GM21737 (cell line): ENCODE measurements at regions not wholly inside any gene's neighbourhood (a gene's known extent, or its start where the extent isn't known, plus 50 kb on each side); places are given as distances from the start of the nearest gene placed in this dataset.

Source experiments
- ATAC-seq: cut with Tn5 transposase; IDR thresholded peaks from one replicate; pipeline ENCODE4 v1.9.1; 2021; ENCODE audit warnings: mild to moderate bottlenecking, moderate library complexity; ENCODE audit not compliant: unreplicated experiment

DNA sequence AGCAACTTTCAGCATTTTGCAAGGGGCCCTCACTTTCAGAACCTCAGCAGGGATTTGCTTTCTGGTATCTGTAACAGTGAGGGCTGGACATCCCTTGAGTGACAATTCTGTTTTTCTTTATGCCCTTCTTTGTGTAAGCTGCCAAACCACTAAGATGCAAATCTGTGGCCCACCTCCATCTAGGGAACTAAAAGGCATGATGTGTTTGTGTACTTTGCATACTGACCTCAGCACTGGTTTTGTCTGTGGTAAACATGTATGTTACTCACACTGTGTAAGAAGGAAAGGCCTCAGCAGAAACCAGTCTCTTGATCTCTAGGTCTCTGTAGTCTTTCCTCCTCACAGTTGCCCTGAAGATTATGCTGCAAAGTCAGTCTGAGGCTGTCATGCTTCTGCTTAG lies 396.6 kb upstream of the DYNLRB2 start:
- ATAC-seq, result peak; percentile 98

- ATAC-seq, result no peak
Measured at GRCh38 chr16:80142940-80143339, 397.9 kb upstream of the DYNLRB2 start.

GRCh38 chr16:80142281-80142680 lies 398.5 kb upstream of the DYNLRB2 start:
- no peak for ATAC-seq

DNA sequence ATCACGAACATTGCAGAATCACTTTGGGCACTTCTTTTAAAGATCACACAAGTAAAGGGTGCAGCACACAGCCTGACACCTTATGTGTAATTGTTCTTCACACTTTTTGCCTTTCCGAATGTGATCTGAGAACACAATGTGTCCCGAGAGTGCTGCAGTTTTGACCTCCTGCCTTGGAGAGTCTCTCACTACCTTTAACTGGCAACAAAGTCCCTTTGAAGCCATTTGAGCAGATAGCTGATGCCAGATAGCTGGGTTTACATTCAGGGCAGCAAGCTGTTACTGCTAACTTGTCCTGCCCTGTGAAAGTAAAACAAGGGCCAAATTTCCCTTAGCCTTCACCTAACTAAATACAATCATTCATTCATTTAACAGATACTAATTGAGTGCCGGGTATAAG lies 411.0 kb upstream of the DYNLRB2 start:
- ATAC-seq, result no peak

GRCh38 chr16:80125677-80126076 lies 415.1 kb upstream of the DYNLRB2 start:
- ATAC-seq, result no peak

GRCh38 chr16:80123189-80123588 lies 417.6 kb upstream of the DYNLRB2 start:
- no peak for ATAC-seq

DNA sequence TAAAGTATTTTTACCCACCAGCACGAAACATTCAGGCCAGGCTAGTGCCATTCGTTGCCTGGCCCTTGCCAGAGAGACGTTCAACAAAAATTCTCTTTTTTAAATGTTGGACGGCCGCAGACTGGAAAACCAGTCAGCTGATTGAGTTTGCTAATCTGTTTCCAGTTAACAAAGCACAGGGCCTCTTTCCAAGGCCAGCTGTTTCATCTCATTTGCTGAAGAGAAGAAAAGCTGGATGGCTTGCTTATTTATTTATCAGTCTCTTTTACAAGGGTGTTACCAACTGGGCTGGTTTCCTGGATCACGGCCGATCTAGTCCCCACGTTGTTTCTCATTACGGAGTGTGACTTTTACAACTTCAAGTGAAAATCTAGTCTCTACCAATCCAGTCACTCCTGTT lies 418.7 kb upstream of the DYNLRB2 start:
- no peak for ATAC-seq

DNA sequence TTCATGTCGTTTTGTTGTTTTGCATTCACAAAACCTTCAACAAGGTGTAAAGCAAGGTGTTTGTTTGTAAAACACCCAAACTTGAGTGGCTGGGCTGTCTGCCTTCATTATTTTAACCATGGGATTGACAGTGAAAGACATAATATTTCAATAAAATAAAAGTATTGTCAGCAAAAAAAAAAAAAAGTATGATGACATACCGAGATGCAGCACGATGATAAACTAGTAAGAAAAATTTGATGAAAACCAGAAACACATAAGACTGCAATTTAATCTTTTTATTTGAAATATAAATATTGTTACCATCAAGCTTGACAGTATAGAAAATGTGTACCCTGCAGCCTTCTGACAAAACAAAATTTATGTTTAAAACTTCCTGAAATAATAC lies 419.3 kb upstream of the DYNLRB2 start:
- ATAC-seq, result no peak

GRCh38 chr16:80120899-80121521 lies 419.8 kb upstream of the DYNLRB2 start:
- ATAC-seq, result no peak

GRCh38 chr16:80117556-80118130 lies 423.1 kb upstream of the DYNLRB2 start:
- no peak for ATAC-seq

- ATAC-seq, result no peak
Measured at GRCh38 chr16:80116711-80117110, 424.1 kb upstream of the DYNLRB2 start.

GRCh38 chr16:80114699-80115098 lies 426.1 kb upstream of the DYNLRB2 start:
- peak; percentile 64 for ATAC-seq

- ATAC-seq, result no peak
Measured at GRCh38 chr16:80113873-80114574, 426.8 kb upstream of the DYNLRB2 start.

DNA sequence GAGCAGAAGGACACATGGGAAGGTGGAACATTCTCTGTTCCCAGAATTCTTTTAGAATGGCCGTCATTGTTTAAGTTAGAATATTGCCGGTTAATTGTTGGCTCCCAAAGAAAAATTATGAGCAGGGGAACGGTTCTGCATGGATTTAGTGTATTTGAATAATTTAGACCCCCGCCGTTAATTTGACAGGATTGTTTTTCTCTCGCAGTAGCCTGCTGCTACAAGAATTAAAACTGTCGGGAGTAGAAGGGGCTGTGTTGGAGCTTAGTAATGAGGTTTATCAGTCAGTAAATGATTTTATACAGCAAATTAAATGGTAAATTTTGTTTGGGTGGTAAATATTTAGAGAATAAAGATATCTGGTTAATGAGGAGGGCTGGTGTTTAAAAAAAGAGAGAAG lies 431.2 kb upstream of the DYNLRB2 start:
- ATAC-seq, result no peak

DNA sequence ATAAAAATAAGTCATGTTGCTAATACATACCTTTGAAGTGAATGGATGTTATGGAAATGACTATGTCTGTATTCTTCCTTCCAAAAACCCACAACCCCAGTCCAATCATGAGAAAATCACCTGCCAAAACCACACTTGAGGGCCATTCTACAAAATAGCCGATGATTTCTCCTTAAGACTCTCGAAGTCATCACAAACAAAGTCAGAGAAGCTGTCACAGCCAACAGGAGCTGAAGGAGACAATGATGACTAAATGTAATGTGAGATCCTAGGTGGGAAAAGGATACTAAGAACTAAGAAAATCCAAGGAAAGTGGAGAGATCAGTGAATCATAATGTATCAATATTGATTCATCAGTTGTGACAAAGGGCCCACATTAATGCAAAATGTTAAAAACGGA lies 432.9 kb upstream of the DYNLRB2 start:
- no peak for ATAC-seq

DNA sequence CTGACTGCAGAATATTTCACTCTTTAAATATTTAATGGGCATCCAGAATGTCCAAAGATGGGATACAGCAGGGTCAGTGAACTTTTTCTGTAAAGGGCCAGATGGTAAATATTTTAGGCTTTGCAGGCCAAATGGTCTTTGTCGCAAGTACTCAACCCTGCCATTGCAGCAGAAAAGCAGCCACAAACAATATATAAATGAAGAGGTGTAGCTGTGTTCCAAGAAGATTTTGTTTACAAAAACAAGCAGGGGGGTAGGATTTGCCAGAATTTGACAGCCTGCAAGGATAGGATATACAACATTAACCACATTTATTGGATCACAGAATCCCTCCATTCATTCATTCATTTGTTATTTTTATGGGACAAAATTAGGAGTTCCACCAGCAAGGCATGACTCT lies 435.0 kb upstream of the DYNLRB2 start:
- ATAC-seq, result no peak

DNA sequence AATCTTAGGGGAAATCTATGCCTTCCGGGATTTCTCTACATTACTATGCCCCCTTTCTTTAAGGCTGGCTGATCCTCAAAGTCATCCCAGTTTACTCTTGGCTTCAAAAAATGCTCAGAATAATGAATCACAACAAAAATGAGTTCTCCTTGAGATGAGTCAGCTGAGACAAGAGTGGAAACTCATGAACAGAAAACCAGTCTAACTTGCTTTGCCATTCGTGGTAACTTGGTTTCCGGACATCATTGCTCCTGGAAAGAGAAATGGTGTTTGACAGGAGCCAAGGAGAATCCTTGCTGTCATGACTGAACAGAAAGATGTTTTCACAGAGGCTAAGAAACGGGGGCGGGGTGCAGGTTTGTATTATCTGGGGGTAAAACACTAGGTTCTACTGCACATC lies 435.6 kb upstream of the DYNLRB2 start:
- ATAC-seq, result no peak

DNA sequence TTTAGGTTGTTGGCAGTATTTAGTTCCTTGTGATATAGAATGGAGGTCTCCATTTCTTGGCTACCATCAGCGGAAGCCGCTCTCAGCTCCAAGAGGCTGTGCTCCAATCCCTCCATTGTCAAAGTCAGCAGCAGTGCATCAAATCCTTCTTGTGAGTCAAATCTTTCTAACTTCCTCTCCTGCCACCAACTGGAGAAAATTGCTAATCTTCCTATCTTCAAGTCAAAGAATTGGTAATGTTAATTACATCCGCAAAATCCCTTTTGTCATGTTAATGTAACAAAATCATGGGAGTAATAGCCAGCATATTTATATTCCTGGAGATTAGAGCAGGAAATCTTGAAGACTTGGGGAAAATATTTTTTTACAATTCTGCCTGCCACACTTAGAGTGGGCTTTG lies 436.4 kb upstream of the DYNLRB2 start:
- no peak for ATAC-seq

GRCh38 chr16:80103463-80103862 lies 437.3 kb upstream of the DYNLRB2 start:
- ATAC-seq, result no peak

DNA sequence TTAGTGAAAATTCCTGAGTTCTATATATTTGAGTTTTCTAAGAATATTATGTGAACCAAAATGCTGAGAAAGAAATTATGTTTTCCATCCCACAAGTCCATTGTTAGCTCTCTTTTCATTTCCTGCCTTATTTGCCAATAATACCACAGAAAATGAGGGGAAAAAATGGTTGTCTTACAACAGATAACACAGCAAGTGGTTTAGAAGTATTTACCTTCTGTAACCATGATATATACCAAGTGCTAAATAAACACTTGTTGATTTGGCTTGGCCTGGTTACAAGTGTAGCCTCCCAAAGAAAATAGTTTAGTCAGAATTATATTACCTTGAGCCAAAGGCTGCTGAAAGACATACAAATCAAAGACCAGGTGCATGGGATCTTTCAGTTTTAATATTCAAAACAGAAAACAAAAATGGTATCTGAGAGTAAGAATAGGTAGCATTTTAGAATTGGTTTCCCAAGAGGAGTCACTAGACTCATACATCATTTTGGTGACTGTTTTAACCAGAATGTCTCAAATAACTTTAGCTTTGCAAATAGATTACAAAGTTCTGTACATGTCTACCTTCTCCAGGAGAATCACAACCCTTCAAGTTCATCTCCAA lies 439.8 kb upstream of the DYNLRB2 start:
- no peak for ATAC-seq

DNA sequence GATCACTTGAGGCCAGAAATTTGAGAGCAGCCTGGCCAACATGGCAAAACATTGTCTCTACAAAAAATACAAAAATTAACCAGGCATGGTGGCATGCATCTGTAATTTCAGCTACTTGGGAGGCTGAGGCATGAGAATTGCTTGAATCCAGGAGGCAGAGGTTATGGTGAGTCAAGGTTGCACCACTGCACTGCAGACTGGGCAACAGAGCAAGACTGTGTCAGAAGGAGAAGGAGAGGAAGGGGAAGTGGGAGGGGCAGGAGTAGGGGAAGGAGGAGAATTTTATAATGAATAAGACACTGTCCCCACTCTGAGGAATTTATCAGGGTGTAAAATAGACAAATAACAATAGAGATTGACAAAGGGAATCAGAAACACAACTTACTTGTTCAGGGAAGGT lies 440.6 kb upstream of the DYNLRB2 start:
- ATAC-seq, result no peak

DNA sequence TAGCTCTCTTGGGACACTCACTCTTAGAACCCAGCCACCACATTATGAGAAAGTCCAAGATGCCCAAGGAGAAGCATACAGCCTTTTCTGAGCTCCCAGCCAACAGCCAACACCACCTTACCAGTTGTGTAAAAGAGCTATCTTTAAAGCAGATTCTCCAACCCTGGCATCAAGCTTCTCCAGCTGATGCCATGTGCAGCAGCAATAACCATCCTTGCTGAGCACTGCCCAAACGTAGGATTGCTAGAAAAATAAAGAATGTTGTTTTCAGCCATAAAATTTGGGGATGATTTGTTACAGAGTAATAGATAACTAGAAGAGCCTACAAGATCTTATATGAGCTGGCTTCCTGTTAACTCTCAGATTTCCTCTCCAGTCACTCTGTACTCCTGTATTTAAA lies 443.7 kb upstream of the DYNLRB2 start:
- no peak for ATAC-seq
